SK-N-SH (cell line): ENCODE measurements at regions not wholly inside any gene's neighbourhood (a gene's known extent, or its start where the extent isn't known, plus 50 kb on each side); places are given as distances from the start of the nearest gene placed in this dataset.

ENCODE experiments used
- CTCF ChIP-seq: fragments of 200-600 bp; sonication (generic); IDR thresholded peaks from 2 replicates; pipeline ENCODE4 v1.6.1; 2017; ENCODE audit warnings: antibody characterized with exemption, mild to moderate bottlenecking, moderate library complexity
- RAD21 ChIP-seq: IDR thresholded peaks from 2 replicates; pipeline ENCODE4 v1.6.1; 2012; ENCODE audit warnings: mild to moderate bottlenecking, low read length

- TF ChIP-seq CTCF (no peak), RAD21 (no peak)
Observed at GRCh38 chr5:26321278-26321677, 717.1 kb downstream of the CDH9 start.
